Fibroblast of lung (primary cell): ENCODE measurements at regions not wholly inside any gene's neighbourhood (a gene's known extent, or its start where the extent isn't known, plus 50 kb on each side); places are given as distances from the start of the nearest gene placed in this dataset.

Experiments
- CTCF ChIP-seq, 2 donors: IDR thresholded peaks in 1 of 2; conservative IDR thresholded peaks in 1 of 2; 1 replicate in 1 of 2; 2 replicates in 1 of 2; pipeline ENCODE4 v1.5.1; 2011 to 2012; ENCODE audit warnings: low read length in 2 of 2, control low read depth in 1 of 2, inconsistent platforms in 1 of 2, low read depth in 1 of 2, mild to moderate bottlenecking in 1 of 2
- EZH2 ChIP-seq: IDR thresholded peaks from 2 replicates; pipeline ENCODE4 v1.5.1; 2012; ENCODE audit warnings: low read length, control low read depth, mild to moderate bottlenecking; ENCODE audit errors: missing control alignments

GRCh38 chr11:105297463-105297862 lies 157.9 kb upstream of the CARD18 start:
- TF ChIP-seq CTCF (conservative IDR thresholded peaks at IDR 0.05 in 1 of 2, IDR thresholded peaks at IDR 0.05 in 1 of 2; ENCODE audit: low read depth in 1 of 2, low read length in 2 of 2) (no peak), EZH2 (no peak)
